ENCODE measurements at regions not wholly inside any gene's neighbourhood (a gene's known extent, or its start where the extent isn't known, plus 50 kb on each side); places are given as distances from the start of the nearest gene placed in this dataset.

- TF ChIP-seq CTCF (IDR thresholded peaks at IDR 0.05) (no peak), POLR2A (IDR thresholded peaks at IDR 0.05) (no peak)
Measured at GRCh38 chr12:78398750-78399149, 465.8 kb upstream of the SYT1 start.
